Panc1 (cell line): ENCODE measurements at regions not wholly inside any gene's neighbourhood (a gene's known extent, or its start where the extent isn't known, plus 50 kb on each side); places are given as distances from the start of the nearest gene placed in this dataset.

Experiments used
- CTCF ChIP-seq: fragments of 450-650 bp; IDR thresholded peaks from 2 replicates; pipeline ENCODE4 v1.5.1; 2017; ENCODE audit warnings: mild to moderate bottlenecking
- POLR2AphosphoS5 ChIP-seq: IDR thresholded peaks from 2 replicates; pipeline ENCODE4 v1.6.1; 2012; ENCODE audit warnings: mild to moderate bottlenecking, low read depth, low read length, moderate library complexity

- TF ChIP-seq CTCF (no peak), POLR2AphosphoS5 (no peak)
These were observed 57.5 kb downstream of the RTL6 start for GRCh38 chr22:44440224-44441160.
